NT2/D1 (cell line): ENCODE measurements at regions not wholly inside any gene's neighbourhood (a gene's known extent, or its start where the extent isn't known, plus 50 kb on each side); places are given as distances from the start of the nearest gene placed in this dataset.

Experiments used
- DNase-seq: peaks from one replicate; pipeline ENCODE4 v3.0.0-alpha.2; 2011; ENCODE audit warnings: low read depth, low spot score
- H3K27me3 ChIP-seq: 2 replicates; pipeline ENCODE4 v1.6.0; 2011; ENCODE audit warnings: mild to moderate bottlenecking; ENCODE audit not compliant: insufficient read length, insufficient read depth
- H3K36me3 ChIP-seq: 2 replicates; pipeline ENCODE4 v1.6.1; 2011; ENCODE audit warnings: mild to moderate bottlenecking, low read length, mixed read lengths; ENCODE audit not compliant: insufficient read depth, insufficient read length
- H3K4me1 ChIP-seq: 2 replicates; pipeline ENCODE4 v1.5.1; 2011; ENCODE audit not compliant: insufficient read depth, insufficient read length
- H3K4me3 ChIP-seq: 2 replicates; pipeline ENCODE4 v1.5.1; 2011; ENCODE audit warnings: low read depth; ENCODE audit not compliant: insufficient read length
- H3K9ac ChIP-seq: 2 replicates; pipeline ENCODE4 v1.6.0; 2011; ENCODE audit warnings: low read depth; ENCODE audit not compliant: insufficient read length
- H3K9me3 ChIP-seq: 2 replicates; pipeline ENCODE4 v1.5.1; 2011; ENCODE audit warnings: mild to moderate bottlenecking, low read length; ENCODE audit not compliant: insufficient read depth
- SUZ12 ChIP-seq: IDR thresholded peaks from 2 replicates; pipeline ENCODE4 v1.6.1; 2011; ENCODE audit not compliant: insufficient read length, insufficient read depth; ENCODE audit errors: extremely low read depth
- YY1 ChIP-seq: IDR thresholded peaks from 2 replicates; pipeline ENCODE4 v1.6.1; 2011; ENCODE audit not compliant: insufficient read length, insufficient read depth
- ZNF274 ChIP-seq: IDR thresholded peaks from 2 replicates; pipeline ENCODE4 v1.6.1; 2011; ENCODE audit warnings: mild to moderate bottlenecking, low read depth, low read length

- Histone ChIP-seq H3K36me3 (no peaks in the 10 kb centered on the region), H3K9me3 (no peaks in the 10 kb centered on the region), H3K4me1 (no peaks in the 10 kb centered on the region), H3K9ac (no peak overlapping the region), H3K27me3 (no peaks in the 10 kb centered on the region), H3K4me3 (no peak overlapping the region)
- TF ChIP-seq YY1: no peak
- no peak for DNase-seq
Measured at GRCh38 chr12:90299121-90299520, 590.5 kb upstream of the ATP2B1 start.

GRCh38 chr12:90298289-90298948 lies 589.8 kb upstream of the ATP2B1 start:
- Histone ChIP-seq H3K9me3 (no peaks in the 10 kb centered on the region), H3K36me3 (no peaks in the 10 kb centered on the region), H3K4me3 (no peak overlapping the region), H3K4me1 (no peaks in the 10 kb centered on the region), H3K27me3 (no peaks in the 10 kb centered on the region), H3K9ac (no peak overlapping the region)
- TF ChIP-seq SUZ12 (no peak), YY1 (no peak), ZNF274 (no peak)
- DNase-seq: no peak

GRCh38 chr12:90295858-90296257 lies 587.2 kb upstream of the ATP2B1 start:
- no peaks in the 10 kb centered on the region for H3K4me1 ChIP-seq
- no peaks in the 10 kb centered on the region for H3K27me3 ChIP-seq
- TF ChIP-seq ZNF274 (no peak), SUZ12 (no peak)
- H3K36me3 ChIP-seq: no peaks in the 10 kb centered on the region
- no peak for DNase-seq
- H3K9me3 ChIP-seq: no peaks in the 10 kb centered on the region
- no peak overlapping the region for H3K9ac ChIP-seq
- no peak overlapping the region for H3K4me3 ChIP-seq

GRCh38 chr12:90292183-90292582 lies 583.5 kb upstream of the ATP2B1 start:
- peaks cover 19% of the 10 kb centered on the region for H3K9me3 ChIP-seq
- H3K4me1 ChIP-seq: no peaks in the 10 kb centered on the region
- DNase-seq: no peak
- no peaks in the 10 kb centered on the region for H3K27me3 ChIP-seq
- TF ChIP-seq SUZ12: no peak
- TF ChIP-seq YY1: no peak
- no peak for TF ChIP-seq ZNF274
- H3K36me3 ChIP-seq: no peaks in the 10 kb centered on the region
- H3K9ac ChIP-seq: no peak overlapping the region
- H3K4me3 ChIP-seq: no peak overlapping the region

- no peak overlapping the region for H3K9ac ChIP-seq
- H3K36me3 ChIP-seq: no peaks in the 10 kb centered on the region
- no peaks in the 10 kb centered on the region for H3K4me1 ChIP-seq
- peaks cover 23% of the 10 kb centered on the region for H3K9me3 ChIP-seq
- DNase-seq: peak; percentile 36
- H3K4me3 ChIP-seq: no peak overlapping the region
- TF ChIP-seq ZNF274 (no peak), SUZ12 (no peak), YY1 (no peak)
- no peaks in the 10 kb centered on the region for H3K27me3 ChIP-seq
Measured at GRCh38 chr12:90290980-90291975, 582.6 kb upstream of the ATP2B1 start.

GRCh38 chr12:90287585-90287984 lies 578.9 kb upstream of the ATP2B1 start:
- no peak for DNase-seq
- peaks cover 25% of the 10 kb centered on the region for H3K9me3 ChIP-seq
- H3K4me1 ChIP-seq: no peaks in the 10 kb centered on the region
- no peaks in the 10 kb centered on the region for H3K36me3 ChIP-seq
- H3K4me3 ChIP-seq: no peak overlapping the region
- no peak overlapping the region for H3K9ac ChIP-seq
- TF ChIP-seq SUZ12: no peak
- TF ChIP-seq YY1: no peak
- TF ChIP-seq ZNF274: no peak
- no peaks in the 10 kb centered on the region for H3K27me3 ChIP-seq

DNA sequence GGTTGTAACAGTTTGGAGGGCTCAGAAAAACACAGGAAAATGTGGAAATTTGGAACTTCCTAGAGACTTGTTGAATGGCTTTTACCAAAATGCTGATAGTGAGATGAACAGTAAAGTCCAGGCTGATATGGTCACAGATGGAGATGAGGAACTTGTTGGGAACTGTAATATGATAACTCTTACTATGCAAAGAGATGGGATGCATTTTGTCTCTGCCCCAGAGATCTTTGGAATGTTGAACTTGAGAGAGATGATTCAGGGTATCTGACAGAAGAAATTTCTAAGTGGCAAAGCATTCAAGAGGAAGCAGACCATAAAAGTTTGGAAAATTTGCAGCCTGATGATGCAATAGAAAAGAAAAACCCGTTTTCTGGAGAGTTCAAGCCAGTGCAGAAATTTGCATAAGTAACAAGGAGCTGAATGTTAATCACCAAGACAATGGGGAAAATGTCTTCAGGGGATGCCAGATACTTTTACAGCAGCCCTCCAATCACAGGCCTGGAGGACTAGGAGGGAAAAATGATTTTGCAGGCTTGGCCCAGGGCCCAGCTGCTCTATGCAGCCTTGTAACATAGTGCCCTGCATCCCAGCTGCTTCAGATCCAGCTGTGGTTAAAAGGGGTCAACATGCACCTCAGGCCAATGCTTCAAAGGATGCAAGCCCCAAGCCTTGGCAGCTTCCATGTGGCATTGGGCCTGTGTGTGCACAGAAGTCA lies 572.7 kb upstream of the ATP2B1 start:
- no peaks in the 10 kb centered on the region for H3K4me1 ChIP-seq
- H3K36me3 ChIP-seq: no peaks in the 10 kb centered on the region
- no peak for TF ChIP-seq ZNF274
- no peak for TF ChIP-seq SUZ12
- TF ChIP-seq YY1: no peak
- H3K9ac ChIP-seq: no peak overlapping the region
- H3K9me3 ChIP-seq: peaks cover 19% of the 10 kb centered on the region; the same call in 1 of the 2 replicates
- no peak overlapping the region for H3K4me3 ChIP-seq
- H3K27me3 ChIP-seq: no peaks in the 10 kb centered on the region
- DNase-seq: no peak
